Right cardiac atrium (tissue), 5 donors: ENCODE measurements at regions not wholly inside any gene's neighbourhood (a gene's known extent, or its start where the extent isn't known, plus 50 kb on each side); places are given as distances from the start of the nearest gene placed in this dataset.

Experiments used
- ATAC-seq, 2 donors: fragments of 200-7000 bp; cut with Tn5 transposase; one replicate each; pipeline versions ENCODE4 v1.8.0 to v1.9.1; 2020; ENCODE audit warnings: moderate library complexity in 2 of 2, mild to moderate bottlenecking in 1 of 2
- DNase-seq, 3 donors: peaks; one replicate each; pipeline ENCODE4 v3.0.0-alpha.2; 2020
- H3K27ac ChIP-seq: one replicate; pipeline ENCODE4 v1.5.1; 2013; ENCODE audit warnings: mild to moderate bottlenecking, low read length, control low read depth, moderate library complexity
- H3K27me3 ChIP-seq: one replicate; pipeline ENCODE4 v1.6.1; 2013; ENCODE audit not compliant: control insufficient read depth, insufficient read depth
- H3K4me1 ChIP-seq: one replicate; pipeline ENCODE4 v1.6.1; 2013; ENCODE audit warnings: low read length; ENCODE audit not compliant: control insufficient read depth, insufficient read depth
- H3K4me3 ChIP-seq: one replicate; pipeline ENCODE4 v1.5.1; 2013; ENCODE audit warnings: low read length, control low read depth
- H3K9me3 ChIP-seq: one replicate; pipeline ENCODE4 v1.6.1; 2013; ENCODE audit warnings: low read length; ENCODE audit not compliant: control insufficient read depth
- WGBS: extraction: QIAGEN DNeasy Blood & Tissue Kit; methylation state at CpG from one replicate; pipeline ENCODE4 v1.1.7; 2013; 5-methylcytosine and 5-hydroxymethylcytosine counted together
- intact Hi-C, 4 donors: fragments of 100-400 bp; cut with DNase I; formaldehyde crosslinking; loops; one replicate each; pipeline versions ENCODE4 v1.11.0 to v1.14.0; 2022 to 2023
- donor health status: healthy with polysubstance abuse.
- donor health status: DM: no; HTN: yes; CAD: no.
- donor health status: DM: no; HTN: no; CAD: no.
- donor health status: DM: no; HTN: yes; CAD: no; lungs with severe emphysema.
- donor health status: DM: yes; HTN: yes; CAD: no.

- H3K27me3 ChIP-seq: no peaks in the 10 kb centered on the region
- WGBS: 76% methylated on average over 2 of the region's 2 CpGs
- H3K4me3 ChIP-seq: no peak overlapping the region
- DNase-seq: no peak
- H3K27ac ChIP-seq: no peak overlapping the region
- no peaks in the 10 kb centered on the region for H3K9me3 ChIP-seq
- intact Hi-C loops: no loop called here
- H3K4me1 ChIP-seq: no peaks in the 10 kb centered on the region
- ATAC-seq: no peak
These were observed 573.2 kb downstream of the METTL4 start for GRCh38 chr18:1998121-1998520.

- Histone ChIP-seq H3K9me3 (no peaks in the 10 kb centered on the region), H3K4me3 (no peak overlapping the region), H3K4me1 (no peaks in the 10 kb centered on the region), H3K27ac (no peak overlapping the region), H3K27me3 (no peaks in the 10 kb centered on the region)
- ATAC-seq: no peak
- DNase-seq: no peak
- 85% methylated on average over 3 of the region's 3 CpGs for WGBS
- intact Hi-C loops: no loop called here
These were observed 571.9 kb downstream of the METTL4 start for GRCh38 chr18:1999387-1999786.

- ATAC-seq (peak; percentile 65 to 87), DNase-seq (peak in 1 of 3 donors; percentile 55)
- Histone ChIP-seq H3K9me3 (no peaks in the 10 kb centered on the region), H3K27ac (no peak overlapping the region), H3K4me3 (no peak overlapping the region), H3K4me1 (no peaks in the 10 kb centered on the region), H3K27me3 (no peaks in the 10 kb centered on the region)
- intact Hi-C loops: no loop called here
- WGBS: 46% methylated on average over 2 of the region's 2 CpGs
These were observed 569.2 kb downstream of the METTL4 start for GRCh38 chr18:2002151-2002550.

- peak in 1 of 3 donors; percentile 51 for DNase-seq
- WGBS: 37% methylated on average over 7 of the region's 7 CpGs
- Histone ChIP-seq H3K4me1 (no peaks in the 10 kb centered on the region), H3K27ac (no peak overlapping the region), H3K27me3 (no peaks in the 10 kb centered on the region), H3K4me3 (no peak overlapping the region), H3K9me3 (no peaks in the 10 kb centered on the region)
- intact Hi-C loops: no loop called here
- peak in 1 of 2 donors; percentile 70 for ATAC-seq
These were observed 568.7 kb downstream of the METTL4 start for GRCh38 chr18:2002604-2003003.

GRCh38 chr18:2009942-2010697, 561.2 kb downstream of the METTL4 start:
- Histone ChIP-seq H3K27ac (no peak overlapping the region), H3K4me3 (no peak overlapping the region), H3K4me1 (no peaks in the 10 kb centered on the region), H3K9me3 (no peaks in the 10 kb centered on the region), H3K27me3 (no peaks in the 10 kb centered on the region)
- ATAC-seq: peak; percentile 71 to 83
- no peak for DNase-seq
- 52% methylated on average over 2 of the region's 2 CpGs for WGBS
- intact Hi-C loops: no loop called here

GRCh38 chr18:2027016-2027415, 544.3 kb downstream of the METTL4 start:
- WGBS: 44% methylated on average over 2 of the region's 2 CpGs
- no peaks in the 10 kb centered on the region for H3K27me3 ChIP-seq
- no peaks in the 10 kb centered on the region for H3K4me1 ChIP-seq
- no peak overlapping the region for H3K27ac ChIP-seq
- H3K9me3 ChIP-seq: no peaks in the 10 kb centered on the region
- H3K4me3 ChIP-seq: no peak overlapping the region
- no peak for ATAC-seq
- DNase-seq: no peak
- intact Hi-C loops: no loop called here

GRCh38 chr18:2027756-2028155, 543.5 kb downstream of the METTL4 start:
- no peaks in the 10 kb centered on the region for H3K4me1 ChIP-seq
- DNase-seq (no peak), ATAC-seq (no peak)
- intact Hi-C loops: no loop called here
- no peak overlapping the region for H3K27ac ChIP-seq
- H3K4me3 ChIP-seq: no peak overlapping the region
- no peaks in the 10 kb centered on the region for H3K27me3 ChIP-seq
- no peaks in the 10 kb centered on the region for H3K9me3 ChIP-seq

GRCh38 chr18:2028986-2029385, 542.3 kb downstream of the METTL4 start:
- intact Hi-C loops: no loop called here
- WGBS: 58% methylated on average over 3 of the region's 3 CpGs
- DNase-seq (no peak), ATAC-seq (no peak)
- Histone ChIP-seq H3K4me3 (no peak overlapping the region), H3K27ac (no peak overlapping the region), H3K4me1 (no peaks in the 10 kb centered on the region), H3K27me3 (no peaks in the 10 kb centered on the region), H3K9me3 (no peaks in the 10 kb centered on the region)

- ATAC-seq (no peak), DNase-seq (no peak)
- Histone ChIP-seq H3K4me3 (no peak overlapping the region), H3K27ac (no peak overlapping the region), H3K4me1 (no peaks in the 10 kb centered on the region), H3K27me3 (no peaks in the 10 kb centered on the region), H3K9me3 (no peaks in the 10 kb centered on the region)
- intact Hi-C loops: no loop called here
These were observed 540.7 kb downstream of the METTL4 start for GRCh38 chr18:2030647-2031046.

- DNase-seq: no peak
- no peak overlapping the region for H3K27ac ChIP-seq
These were observed 539.3 kb downstream of the METTL4 start for GRCh38 chr18:2032036-2032435.

GRCh38 chr18:2035056-2035455, 536.2 kb downstream of the METTL4 start:
- H3K9me3 ChIP-seq: no peaks in the 10 kb centered on the region
- H3K4me3 ChIP-seq: no peak overlapping the region
- WGBS: 89% methylated on average over 7 of the region's 7 CpGs
- DNase-seq (no peak), ATAC-seq (no peak)
- no peak overlapping the region for H3K27ac ChIP-seq
- intact Hi-C loops: no loop called here
- no peaks in the 10 kb centered on the region for H3K27me3 ChIP-seq
- H3K4me1 ChIP-seq: no peaks in the 10 kb centered on the region

More at GRCh38 chr18:2032036-2032435, 539.3 kb downstream of the METTL4 start:
- no peaks in the 10 kb centered on the region for H3K9me3 ChIP-seq
- intact Hi-C loops: no loop called here
- H3K4me3 ChIP-seq: no peak overlapping the region
- ATAC-seq: no peak
- no peaks in the 10 kb centered on the region for H3K27me3 ChIP-seq
- H3K4me1 ChIP-seq: no peaks in the 10 kb centered on the region

- Histone ChIP-seq H3K4me1 (no peaks in the 10 kb centered on the region), H3K27me3 (no peaks in the 10 kb centered on the region), H3K4me3 (no peak overlapping the region), H3K27ac (no peak overlapping the region), H3K9me3 (no peaks in the 10 kb centered on the region)
- no peak for ATAC-seq
- DNase-seq: no peak
- 57% methylated on average over 3 of the region's 3 CpGs for WGBS
- intact Hi-C loops: no loop called here
These were observed 535.2 kb downstream of the METTL4 start for GRCh38 chr18:2036086-2036485.
